GM21360 (cell line): ENCODE measurements at regions not wholly inside any gene's neighbourhood (a gene's known extent, or its start where the extent isn't known, plus 50 kb on each side); places are given as distances from the start of the nearest gene placed in this dataset.

Experiments
- ATAC-seq: cut with Tn5 transposase; IDR thresholded peaks from one replicate; pipeline ENCODE4 v1.9.1; 2021; ENCODE audit warnings: mild to moderate bottlenecking, moderate library complexity; ENCODE audit not compliant: unreplicated experiment

DNA sequence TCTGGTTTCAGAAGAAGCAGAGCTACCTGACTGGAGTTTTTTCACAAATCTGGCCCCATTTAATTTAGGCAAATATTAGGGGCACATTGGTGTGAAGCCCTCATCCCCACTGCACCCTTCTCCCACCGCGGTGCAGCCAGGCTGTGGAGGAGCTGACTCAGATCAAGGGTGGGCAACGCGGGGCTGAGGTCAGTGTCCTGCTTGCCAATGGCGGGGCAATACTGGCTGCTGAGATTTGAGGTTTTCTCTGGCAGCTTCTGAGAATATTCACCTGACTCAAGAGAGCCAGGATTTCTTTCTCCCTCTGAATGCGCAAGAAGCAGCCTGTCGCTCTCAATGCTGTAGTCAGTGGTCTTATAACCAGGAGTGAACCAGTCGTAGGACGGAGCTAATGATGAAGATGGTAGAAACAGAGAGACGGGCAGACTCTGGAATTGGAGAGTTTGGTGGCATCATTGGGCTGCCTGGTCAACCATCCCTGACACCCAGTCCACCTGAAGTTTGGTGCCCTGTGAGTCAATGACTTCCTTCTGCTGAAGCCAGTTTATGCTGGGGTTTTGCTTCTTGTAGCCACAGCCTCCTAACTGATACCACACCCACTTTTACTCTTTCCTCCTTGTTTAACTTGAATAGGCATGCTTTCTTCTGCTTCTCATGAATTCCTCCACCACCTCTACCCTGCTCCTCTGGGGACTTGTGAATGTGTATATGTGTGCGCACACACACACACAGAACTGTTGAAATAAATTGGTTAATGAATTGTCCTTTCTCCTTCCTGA, 123.7 kb upstream of the CTBP2 start:
- no peak for ATAC-seq

DNA sequence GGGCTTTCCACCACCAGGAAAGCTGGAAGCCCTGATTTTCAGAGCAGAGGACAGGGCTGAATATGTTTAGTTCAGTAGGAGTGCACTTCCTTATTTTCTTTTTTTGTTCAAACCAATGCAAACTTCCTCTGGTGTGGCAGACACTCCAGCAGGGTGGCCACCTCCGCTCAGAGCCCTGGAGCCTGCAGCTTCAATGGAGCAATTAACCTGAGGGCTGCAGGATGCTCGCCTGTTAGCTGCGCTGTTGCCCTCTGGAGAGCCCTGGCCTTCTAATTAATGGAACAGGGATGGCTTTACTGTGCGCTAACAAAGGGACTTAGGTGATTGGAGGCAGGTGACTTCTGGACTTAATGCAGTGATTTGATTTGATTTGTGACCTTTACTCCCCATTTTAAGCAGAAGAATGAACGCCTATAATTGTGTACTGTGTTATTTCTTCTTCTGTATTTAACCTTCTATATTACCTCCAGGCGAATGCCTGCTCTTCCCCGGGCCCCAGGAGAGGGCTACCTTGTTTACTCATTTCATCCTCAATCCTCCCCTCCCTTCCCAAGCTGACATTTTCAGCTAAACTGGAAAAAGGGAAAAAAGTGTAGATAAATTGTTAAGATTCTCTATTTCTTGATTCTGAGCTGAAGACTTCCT, 123.0 kb upstream of the CTBP2 start:
- ATAC-seq, result no peak

DNA sequence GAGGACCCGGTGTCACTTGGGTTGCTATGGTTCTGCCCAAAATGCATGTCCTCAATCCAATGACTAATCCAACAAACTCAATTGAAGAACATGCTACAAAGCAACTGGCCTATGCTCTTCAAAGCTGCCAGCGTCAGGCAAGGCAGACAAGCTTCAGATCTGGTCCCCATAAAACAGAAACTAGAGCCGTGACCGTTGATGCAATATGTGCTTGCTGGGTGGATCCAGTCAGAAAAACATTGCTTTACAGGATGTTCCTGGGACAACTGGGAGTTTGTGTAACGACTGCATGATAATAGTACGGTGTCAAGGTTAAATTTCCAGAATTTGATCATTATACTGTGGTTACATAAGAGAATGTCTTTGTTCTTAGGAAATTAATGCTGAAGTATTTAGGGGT, 120.7 kb upstream of the CTBP2 start:
- ATAC-seq, result no peak

DNA sequence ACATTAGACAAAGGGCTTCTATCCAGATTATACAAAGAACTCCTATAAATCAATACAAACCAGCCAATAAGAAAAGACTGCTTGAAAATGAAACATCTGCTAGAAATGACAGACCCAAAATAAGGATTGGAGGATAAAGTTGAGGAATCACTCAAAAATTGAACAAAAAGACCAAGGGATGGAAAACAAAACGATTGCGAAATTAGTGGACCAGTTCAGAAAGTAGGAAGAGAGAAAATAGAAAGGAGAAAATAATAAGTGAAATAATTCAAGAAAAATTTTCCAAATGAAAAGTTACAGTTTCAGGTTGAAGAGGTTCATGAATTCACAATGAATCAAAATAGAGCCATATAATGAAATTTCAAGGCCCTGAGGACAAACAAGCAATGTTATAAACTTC, 115.8 kb upstream of the CTBP2 start:
- ATAC-seq, result no peak

DNA sequence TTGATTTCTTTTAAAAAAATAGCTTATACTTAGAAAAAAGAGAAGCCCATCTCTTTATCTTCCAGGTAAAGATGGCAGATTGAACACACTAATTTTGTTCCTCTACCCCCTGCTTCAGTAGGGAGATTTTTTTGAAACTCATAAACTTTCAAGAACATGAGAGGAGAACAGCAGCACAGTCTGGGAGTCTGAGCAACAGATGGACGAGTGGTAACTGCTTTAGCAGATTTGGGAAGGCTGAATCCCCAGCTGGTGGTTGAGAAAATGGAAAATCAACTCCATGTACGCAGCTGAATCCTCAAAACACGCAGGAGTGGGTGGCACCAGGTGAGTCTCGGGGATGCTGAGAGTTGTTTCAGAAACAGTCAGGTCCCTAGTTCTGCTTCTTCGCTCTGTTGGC, 114.6 kb upstream of the CTBP2 start:
- ATAC-seq, result no peak

DNA sequence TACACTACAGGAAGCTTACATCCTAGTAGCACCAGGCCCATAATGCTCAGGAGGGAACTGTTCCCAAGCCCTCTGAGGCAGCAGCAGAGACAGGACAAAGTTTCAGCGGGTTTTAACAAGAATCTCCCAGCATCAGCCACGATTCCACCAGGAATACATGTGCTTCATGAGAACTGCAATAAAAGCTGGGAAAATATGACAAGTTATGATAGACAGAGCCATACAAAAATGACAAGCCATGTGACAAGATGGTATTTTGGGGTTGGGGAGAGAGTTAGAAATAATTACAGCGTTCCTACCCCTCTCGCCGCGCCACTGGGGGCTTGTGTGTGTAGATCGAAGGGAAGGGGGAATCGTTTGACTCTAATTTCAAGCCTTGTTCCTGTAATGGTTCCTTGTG, 112.7 kb upstream of the CTBP2 start:
- no peak for ATAC-seq

DNA sequence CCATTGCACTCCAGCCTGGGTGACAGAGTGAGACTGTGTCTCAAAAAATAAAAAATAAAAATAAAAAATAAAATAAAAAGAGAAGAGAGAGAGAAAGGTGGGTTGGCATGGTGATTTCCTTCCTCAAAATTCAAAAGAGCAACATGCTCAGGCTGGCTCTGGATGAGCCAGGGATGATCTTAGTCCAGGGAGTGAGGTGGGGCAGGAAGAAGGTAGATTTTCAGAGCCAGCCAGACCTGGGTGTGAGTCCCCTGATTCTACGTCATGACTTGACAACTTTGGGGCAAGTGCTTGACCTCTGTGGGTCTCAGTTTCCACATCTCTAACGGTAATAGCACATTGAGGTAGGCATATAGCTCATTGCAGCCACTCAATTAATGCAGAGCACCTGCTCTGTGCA, 109.4 kb upstream of the CTBP2 start:
- no peak for ATAC-seq

DNA sequence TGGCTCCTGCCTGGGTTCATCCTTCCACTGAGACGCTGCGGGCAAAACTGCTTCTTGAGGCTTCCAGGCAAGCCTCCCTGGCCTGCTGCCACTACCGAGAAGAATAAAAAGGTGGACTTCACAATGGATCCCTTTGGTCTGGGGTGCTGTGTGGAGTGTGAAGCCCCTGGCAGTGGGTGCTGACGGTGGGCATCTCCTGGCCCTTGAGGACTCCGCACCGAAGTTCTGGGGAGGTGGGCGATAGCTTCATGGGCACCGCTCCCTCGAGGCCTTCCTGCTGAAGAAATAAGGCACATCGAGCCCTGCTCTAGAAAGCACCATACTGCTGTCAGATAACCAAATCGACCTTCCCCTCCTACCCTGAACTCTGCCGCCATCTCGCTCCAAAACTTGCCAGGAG, 106.6 kb upstream of the CTBP2 start:
- ATAC-seq, result no peak

DNA sequence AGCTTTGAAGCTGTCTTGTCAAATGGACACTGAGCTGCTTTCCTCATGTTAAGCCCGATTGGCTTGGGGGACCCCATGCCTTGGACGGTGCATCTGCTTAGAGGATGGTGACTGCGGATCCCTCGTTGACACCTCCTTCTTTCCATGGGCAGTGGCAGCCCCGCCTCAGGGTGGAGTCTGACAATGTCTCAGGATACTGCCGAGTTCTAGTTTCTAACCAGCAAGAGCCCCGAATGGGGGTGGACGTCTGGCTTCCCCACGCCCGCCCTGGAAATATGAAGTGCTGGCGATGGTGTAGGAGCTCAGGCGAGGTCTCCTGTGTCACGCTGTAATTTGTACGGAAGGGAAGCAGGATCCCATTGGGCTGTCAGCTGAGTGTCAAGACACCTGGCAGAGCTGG, 106.2 kb upstream of the CTBP2 start:
- ATAC-seq, result no peak

DNA sequence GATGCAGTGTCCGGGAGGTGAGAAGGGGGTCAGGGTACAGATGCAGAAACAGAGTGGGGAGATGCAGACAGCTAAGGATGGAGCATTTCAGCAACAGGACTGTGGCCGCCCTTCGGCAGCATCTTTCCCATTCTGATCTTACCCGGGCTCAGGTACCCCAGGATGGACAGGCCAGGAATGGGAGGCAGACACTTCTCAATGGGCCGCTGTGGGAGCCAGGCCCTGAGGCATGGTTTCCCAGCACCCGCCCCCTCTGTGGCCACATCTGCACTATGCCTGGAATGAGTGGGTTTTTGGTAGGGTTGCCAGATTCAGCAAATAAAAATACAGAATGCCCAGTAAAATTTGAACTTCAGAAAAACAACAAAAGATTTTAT, 105.2 kb upstream of the CTBP2 start:
- no peak for ATAC-seq

DNA sequence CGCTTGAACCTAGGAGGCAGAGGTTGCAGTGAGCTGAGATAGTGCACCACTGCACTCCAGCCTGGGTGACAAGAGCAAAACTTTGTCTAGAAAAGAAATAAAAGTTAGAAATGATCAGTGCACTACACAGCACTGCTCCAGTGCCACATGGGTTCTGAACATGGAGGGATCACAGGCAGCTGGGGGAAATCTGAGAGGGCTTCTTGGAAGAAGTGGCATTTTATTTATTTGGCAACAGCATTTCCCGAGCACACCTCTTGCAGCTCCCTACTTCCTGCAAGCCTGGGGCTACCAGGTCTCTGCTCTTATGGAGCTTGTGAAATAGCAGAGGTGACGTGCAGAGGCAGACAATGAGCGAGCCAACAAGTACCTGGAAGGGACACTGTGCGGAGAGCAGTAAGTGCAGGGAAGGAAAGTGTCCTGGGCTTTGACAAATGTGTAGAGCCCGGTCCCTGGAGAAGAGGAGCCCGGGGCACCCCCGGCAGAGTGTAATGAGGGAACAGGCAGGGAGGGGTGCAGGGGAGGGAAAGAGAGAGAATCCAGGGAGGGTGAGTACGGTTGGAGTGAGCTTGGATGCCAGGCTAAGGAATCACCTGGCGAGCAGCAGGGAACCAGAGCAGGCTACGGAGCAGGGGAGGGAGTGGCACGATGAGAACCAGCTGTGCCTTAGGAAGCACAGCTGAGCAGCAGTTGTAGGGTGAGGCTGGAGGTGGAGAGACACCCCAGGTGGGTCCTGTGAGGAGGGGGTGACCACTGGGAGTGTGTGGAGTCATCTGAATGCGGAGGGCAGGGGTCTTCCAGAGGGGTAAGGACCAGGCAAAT, 104.6 kb upstream of the CTBP2 start:
- ATAC-seq, result no peak

DNA sequence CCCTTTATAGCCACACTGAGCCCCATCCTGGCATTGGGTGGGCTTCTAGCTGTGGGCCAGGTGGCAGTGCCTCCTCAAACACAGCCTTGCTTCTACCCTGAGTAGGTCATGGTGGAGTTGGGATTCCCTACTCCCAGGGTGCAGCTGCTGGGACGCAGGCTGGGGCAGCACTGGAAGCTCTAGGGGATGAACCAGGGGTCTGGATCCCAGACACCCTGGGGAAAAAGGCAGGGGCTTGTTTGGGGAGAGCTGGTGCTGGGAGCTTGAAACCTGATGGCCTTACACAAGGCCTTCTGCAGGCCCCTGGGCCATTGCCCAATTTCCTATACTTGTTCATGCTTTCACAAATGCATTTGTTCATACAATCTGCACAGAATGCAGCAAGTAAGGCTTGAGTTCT, 103.7 kb upstream of the CTBP2 start:
- ATAC-seq, result no peak

DNA sequence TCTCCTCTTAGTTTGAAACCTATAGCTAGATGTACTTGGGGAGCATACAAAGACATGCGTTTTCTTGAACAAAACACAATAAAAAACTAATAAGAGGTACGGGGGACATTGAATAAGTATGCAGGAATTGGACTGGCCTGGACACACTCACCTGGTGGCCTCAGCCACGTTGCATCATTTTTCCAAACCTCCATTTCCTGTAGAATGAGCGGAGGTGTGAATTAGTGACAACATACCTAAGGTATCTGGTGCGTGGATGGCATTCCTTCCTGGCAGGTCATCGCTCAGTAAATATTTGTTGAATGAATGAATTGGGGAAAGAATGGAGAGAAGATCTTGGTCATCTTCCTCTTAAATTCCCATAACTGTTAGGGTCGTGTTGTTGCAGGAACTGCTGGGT, 103.2 kb upstream of the CTBP2 start:
- no peak for ATAC-seq

DNA sequence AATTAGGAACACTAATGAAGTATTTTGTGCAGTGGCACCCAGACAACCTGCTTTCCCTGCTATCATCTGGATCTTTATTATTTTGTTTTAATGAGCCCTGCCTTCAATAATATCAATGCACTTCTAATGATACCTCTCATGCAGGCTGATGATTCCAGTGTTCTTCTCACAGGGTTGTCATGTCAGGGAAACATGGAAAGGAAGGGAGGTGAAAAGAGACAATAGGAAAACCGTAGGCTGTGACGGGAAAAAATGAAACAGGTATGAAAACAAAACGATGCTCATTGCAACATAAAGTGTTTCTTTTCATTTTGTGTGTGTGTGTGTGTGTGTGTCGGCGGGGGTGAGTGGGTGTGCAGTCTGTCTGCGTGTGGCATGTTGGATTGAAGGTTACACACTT, 102.6 kb upstream of the CTBP2 start:
- no peak for ATAC-seq

DNA sequence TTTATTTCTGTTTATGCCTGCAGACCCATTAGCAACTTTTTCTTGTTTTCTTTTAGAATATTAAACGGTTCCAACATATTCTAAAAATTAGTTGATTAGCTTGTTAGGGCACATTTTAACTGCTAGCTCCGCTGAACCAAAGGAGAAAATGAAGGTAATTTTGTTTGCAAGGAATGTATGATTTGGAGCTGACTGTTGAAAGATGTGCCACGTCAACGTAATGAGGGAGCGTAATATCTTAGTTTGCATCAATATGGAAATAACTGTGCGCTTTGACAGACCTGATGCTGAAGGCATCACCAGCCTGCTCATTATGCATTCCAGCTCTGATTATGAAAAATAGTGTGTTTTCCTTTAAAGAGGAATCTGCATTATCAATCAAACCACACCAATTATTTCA, 102.0 kb upstream of the CTBP2 start:
- ATAC-seq, result no peak

DNA sequence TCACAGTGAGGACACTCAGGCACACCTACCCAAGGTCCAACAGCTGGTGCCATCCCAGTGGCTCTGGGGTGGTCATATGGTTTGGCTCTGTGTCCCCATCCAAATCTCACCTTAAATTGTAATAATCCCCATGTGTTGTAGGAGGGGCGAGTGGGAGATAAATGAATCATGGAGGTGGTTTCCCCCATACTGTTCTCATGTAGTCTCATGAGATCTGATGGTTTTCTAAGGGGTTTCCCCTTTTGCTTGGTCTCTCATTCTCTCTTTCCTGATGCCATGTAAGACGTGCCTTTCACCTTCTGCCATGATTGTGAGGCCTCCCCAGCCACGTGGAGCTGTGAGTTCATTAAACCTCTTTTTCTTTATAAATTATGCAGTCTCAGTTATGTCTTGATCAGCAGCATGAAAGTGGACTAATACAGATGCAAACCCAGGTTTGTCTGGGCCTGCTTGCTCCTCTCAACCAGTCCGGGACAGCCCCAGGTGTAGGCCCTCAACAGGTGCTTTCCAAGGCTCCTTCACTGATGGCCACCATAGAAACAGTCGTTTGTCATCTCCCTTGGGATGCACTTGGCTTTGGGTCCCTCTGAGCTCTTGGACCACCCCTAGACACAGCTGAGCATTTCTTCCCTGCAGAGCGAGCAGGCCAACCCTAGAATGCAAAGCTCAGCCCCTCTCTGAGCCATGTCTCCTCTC, 101.3 kb upstream of the CTBP2 start:
- no peak for ATAC-seq

DNA sequence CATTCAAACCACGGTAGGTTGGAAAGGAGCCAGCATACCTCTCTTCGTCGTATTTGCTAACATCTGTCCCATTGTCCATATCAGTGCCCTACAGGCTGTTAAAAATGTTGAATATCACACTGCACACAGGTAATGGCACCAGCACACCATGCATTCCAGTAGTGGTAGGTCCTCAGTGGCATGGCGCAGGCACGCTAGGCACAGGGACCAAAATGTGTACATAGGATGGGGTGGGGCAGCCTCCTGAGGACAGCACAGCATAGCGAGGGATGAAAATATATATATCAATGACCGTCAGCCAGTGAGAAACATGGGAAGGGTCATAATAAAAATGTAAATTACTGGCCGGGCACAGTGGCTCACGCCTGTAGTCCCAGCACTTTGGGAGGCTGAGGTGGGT, 99.9 kb upstream of the CTBP2 start:
- no peak for ATAC-seq

DNA sequence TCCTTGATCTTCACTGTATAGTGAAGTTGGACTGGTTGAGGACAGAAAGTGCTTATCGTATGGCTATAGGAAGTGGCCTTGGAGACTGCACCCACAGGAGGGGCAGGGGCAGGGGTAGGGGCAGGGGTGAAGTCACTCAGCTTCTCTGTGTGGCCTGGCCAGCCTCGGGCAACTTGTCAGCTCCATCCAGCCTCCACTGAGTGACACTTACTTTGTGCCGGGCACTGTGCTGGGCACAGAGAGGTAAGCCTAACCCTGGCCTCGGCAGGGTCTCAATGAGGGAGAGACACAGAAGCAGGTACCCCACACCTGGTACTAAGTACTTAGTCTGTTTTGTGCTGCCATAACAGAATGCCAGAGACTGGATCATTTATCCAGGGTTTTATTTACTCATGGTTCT, 99.3 kb upstream of the CTBP2 start:
- ATAC-seq, result no peak

DNA sequence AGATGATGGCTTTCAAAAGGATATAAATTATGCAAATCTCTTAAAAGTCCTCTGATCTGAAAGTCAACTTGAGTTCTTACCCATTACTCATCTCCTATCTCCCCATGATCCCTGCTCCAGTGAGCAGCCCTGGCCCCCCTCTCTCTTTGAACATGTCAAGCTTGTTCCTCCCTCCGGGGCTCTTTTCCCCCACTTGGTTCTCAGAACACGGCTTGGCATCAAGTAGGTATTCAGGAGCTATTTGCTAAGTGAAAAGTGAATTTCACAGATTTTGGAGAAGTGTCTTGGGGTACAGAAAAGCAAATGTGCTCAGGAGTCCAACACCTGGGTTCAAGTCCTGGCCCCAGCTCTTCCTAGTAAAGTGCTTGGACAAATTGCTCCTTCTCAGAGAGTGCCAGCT, 98.3 kb upstream of the CTBP2 start:
- ATAC-seq, result no peak

DNA sequence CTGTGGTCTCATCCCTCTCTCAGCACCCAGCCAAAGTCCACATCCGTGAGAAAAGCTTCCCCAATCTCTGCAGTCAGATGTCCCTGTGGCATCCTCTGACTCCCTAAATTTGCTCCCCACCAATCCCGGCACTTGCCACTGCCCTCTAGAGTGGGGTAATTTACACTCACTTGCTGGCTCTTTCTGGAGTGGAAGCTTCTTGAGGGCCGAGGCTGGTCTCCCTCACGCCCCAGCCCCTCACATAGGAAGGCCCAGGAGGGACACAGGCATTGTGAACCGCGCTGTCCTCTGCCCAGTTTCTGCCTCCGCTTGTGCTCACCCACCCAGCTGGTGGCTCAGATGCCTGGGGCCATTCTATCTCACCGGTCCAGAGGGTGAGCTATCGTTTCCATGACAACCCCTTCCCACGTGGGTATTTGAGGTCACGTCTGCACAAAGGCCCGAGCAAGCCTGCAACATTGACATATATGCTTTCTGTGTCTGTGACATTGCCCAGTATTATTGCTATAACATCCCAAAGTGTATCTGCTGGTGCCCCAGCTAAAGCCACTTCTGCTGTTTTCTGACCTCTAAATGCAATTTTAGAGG, 97.3 kb upstream of the CTBP2 start:
- no peak for ATAC-seq

DNA sequence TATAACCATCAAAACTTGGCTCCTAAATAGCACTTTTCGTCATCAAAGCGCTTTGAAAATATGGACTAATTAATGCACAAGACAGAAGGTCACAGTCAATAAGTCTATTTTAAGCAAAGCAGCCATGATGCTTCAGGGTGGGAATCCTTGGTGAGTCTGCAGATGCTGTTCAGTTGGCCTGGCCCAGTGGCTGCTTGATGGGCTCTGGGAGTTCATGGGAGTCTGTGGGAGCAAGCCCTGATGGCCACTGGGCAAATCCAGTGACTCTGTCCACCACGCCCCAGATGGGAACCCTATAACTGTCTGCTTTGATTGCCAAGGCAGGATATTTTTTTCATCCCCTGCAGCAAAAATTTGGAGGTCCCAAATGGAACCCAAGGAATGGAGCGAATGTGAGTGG, 95.7 kb upstream of the CTBP2 start:
- ATAC-seq, result no peak
